PC-9 (cell line): ENCODE measurements at regions not wholly inside any gene's neighbourhood (a gene's known extent, or its start where the extent isn't known, plus 50 kb on each side); places are given as distances from the start of the nearest gene placed in this dataset.

ENCODE experiments used
- BruUV-seq: library from RNA; stranded (reverse); fragments of 400-500 nt; replicated peaks from 2 replicates; lab custom pipeline; 2021; lab: Mats Ljungman, UMichigan
- CTCF ChIA-PET: fragments of 300-600 bp; sonication (Branson Sonifier 250); formaldehyde crosslinking; loops from one replicate; lab custom pipeline; 2022; ENCODE audit warnings: antibody characterized with exemption; lab: Charles Lee
- POLR2A ChIA-PET: fragments of 300-600 bp; sonication (Branson Sonifier 250); formaldehyde crosslinking; loops from one replicate; lab custom pipeline; 2022; ENCODE audit warnings: antibody characterized with exemption; ENCODE audit not compliant: unreplicated experiment; lab: Charles Lee
- DNase-seq, 2 experiments: peaks; one replicate each; pipeline versions ENCODE4 v3.0.0 to v3.0.0-alpha.2; 2015 to 2022; ENCODE audit warnings: mixed read lengths in 1 of 2
- H2AFZ ChIP-seq: fragments of 200-600 bp; sonication (generic); 2 replicates; pipeline ENCODE4 v1.8.1; 2017; ENCODE audit warnings: antibody characterized with exemption
- H3F3A ChIP-seq: fragments of 200-600 bp; sonication (generic); 2 replicates; pipeline ENCODE4 v1.8.1; 2017; ENCODE audit warnings: antibody characterized with exemption, mild to moderate bottlenecking, low read depth; ENCODE audit not compliant: insufficient read depth
- H3K27ac ChIP-seq: fragments of 200-600 bp; sonication (generic); 2 replicates; pipeline ENCODE4 v1.6.1; 2016; ENCODE audit warnings: mixed run types
- H3K27me3 ChIP-seq: fragments of 200-600 bp; sonication (generic); 2 replicates; pipeline ENCODE4 v1.6.1; 2016; ENCODE audit warnings: low read depth, mixed run types; ENCODE audit not compliant: insufficient read depth
- H3K36me3 ChIP-seq: fragments of 200-600 bp; sonication (generic); 2 replicates; pipeline ENCODE4 v1.6.1; 2016; ENCODE audit warnings: low read depth, mixed run types
- H3K4me1 ChIP-seq: fragments of 200-600 bp; sonication (generic); replicated peaks from 2 replicates; pipeline ENCODE4 v1.6.1; 2016; ENCODE audit warnings: mixed run types; ENCODE audit not compliant: insufficient read depth
- H3K4me2 ChIP-seq: fragments of 200-600 bp; sonication (generic); 2 replicates; pipeline ENCODE4 v1.6.1; 2017; ENCODE audit warnings: mixed run types
- H3K4me3 ChIP-seq: fragments of 200-600 bp; sonication (generic); 2 replicates; pipeline ENCODE4 v1.6.1; 2016; ENCODE audit warnings: mixed run types
- H3K79me2 ChIP-seq: fragments of 200-600 bp; sonication (generic); 2 replicates; pipeline ENCODE4 v1.6.1; 2017; ENCODE audit warnings: low read depth, mixed run types
- H3K9me2 ChIP-seq: fragments of 200-600 bp; sonication (generic); 2 replicates; pipeline ENCODE4 v1.8.1; 2017; ENCODE audit warnings: mild to moderate bottlenecking; ENCODE audit not compliant: insufficient read depth
- H3K9me3 ChIP-seq: fragments of 200-600 bp; sonication (generic); 2 replicates; pipeline ENCODE4 v1.8.1; 2016; ENCODE audit warnings: low read depth; ENCODE audit not compliant: insufficient read depth
- H4K20me1 ChIP-seq: fragments of 200-600 bp; sonication (generic); 2 replicates; pipeline ENCODE4 v1.8.1; 2017; ENCODE audit not compliant: insufficient read depth
- EZH2 ChIP-seq: fragments of 200-600 bp; sonication (generic); IDR thresholded peaks from 2 replicates; pipeline ENCODE4 v1.8.0; 2017; ENCODE audit warnings: antibody characterized with exemption, low read depth
- intact Hi-C: fragments of 100-400 bp; cut with micrococcal nuclease; formaldehyde crosslinking; loops from one replicate; pipeline ENCODE4 v1.10.0; 2022; ENCODE audit not compliant: unreplicated experiment
- TF ChIP-seq, protein P1 (sequence below): fragments of 200-600 bp; sonication (generic); conservative IDR thresholded peaks from 2 replicates; pipeline ENCODE4 v1.6.1; 2017; ENCODE audit warnings: mixed run types, antibody characterized with exemption, mild to moderate bottlenecking, moderate library complexity

DNA sequence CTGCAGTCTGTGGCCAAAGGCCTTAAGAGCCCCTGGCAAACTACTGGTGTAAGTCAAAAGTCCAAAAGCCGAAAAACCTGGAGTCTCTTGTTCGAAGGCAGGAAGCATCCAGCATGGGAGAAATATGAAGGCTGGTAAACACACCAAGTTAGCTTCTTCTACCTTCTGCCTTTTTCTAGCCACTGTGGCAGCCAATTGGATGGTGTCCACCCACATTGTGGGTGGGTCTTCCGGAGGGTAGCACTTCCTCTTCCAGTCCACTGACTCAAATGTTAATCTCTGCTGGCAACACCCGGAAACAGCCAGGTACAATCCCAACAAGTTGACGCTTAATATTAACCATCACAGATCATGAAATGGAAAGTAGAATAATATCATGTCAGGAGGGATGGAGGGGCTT, 827.6 kb downstream of the SORCS1 start:
- H3F3A ChIP-seq: no peaks in the 10 kb centered on the region
- no peaks in the 10 kb centered on the region for H3K4me1 ChIP-seq
- no peaks in the 10 kb centered on the region for H3K36me3 ChIP-seq
- no peaks in the 10 kb centered on the region for H3K9me3 ChIP-seq
- no peak overlapping the region for H3K27ac ChIP-seq
- intact Hi-C loops: no loop called here
- TF ChIP-seq EZH2: no peak
- TF ChIP-seq, protein P1, sequence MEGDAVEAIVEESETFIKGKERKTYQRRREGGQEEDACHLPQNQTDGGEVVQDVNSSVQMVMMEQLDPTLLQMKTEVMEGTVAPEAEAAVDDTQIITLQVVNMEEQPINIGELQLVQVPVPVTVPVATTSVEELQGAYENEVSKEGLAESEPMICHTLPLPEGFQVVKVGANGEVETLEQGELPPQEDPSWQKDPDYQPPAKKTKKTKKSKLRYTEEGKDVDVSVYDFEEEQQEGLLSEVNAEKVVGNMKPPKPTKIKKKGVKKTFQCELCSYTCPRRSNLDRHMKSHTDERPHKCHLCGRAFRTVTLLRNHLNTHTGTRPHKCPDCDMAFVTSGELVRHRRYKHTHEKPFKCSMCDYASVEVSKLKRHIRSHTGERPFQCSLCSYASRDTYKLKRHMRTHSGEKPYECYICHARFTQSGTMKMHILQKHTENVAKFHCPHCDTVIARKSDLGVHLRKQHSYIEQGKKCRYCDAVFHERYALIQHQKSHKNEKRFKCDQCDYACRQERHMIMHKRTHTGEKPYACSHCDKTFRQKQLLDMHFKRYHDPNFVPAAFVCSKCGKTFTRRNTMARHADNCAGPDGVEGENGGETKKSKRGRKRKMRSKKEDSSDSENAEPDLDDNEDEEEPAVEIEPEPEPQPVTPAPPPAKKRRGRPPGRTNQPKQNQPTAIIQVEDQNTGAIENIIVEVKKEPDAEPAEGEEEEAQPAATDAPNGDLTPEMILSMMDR: no peak
- no peaks in the 10 kb centered on the region for H3K79me2 ChIP-seq
- POLR2A ChIA-PET: no interaction called here
- H3K27me3 ChIP-seq: no peaks in the 10 kb centered on the region
- no peak overlapping the region for H3K4me3 ChIP-seq
- H4K20me1 ChIP-seq: no peaks in the 10 kb centered on the region
- H3K4me2 ChIP-seq: no peak overlapping the region
- no TSS peak for BruUV-seq
- H3K9me2 ChIP-seq: no peaks in the 10 kb centered on the region
- H2AFZ ChIP-seq: no peak overlapping the region
- CTCF ChIA-PET: no interaction called here
- no peak for DNase-seq

DNA sequence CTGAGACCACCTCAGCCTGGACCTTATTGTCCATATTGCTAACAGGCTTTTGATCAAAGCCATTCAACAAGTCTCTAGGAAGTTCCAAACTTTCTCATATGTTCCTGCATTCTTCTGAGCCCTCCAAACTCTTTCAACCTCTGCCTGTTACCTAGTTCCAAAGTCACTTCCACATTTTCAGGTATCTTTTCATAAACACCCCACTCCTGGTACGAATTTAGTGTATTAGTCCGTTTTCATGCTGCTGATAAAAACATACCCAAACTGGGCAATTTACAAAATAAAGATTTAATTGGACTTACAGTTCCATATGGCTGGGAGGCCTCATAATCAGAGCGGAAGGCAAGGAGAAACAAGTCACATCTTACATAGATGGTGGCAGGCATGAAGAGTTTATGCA, 836.8 kb downstream of the SORCS1 start:
- ChIA-PET POLR2A (no interaction called here), CTCF (no interaction called here)
- no peak overlapping the region for H3K27ac ChIP-seq
- no peaks in the 10 kb centered on the region for H3K9me3 ChIP-seq
- H3K36me3 ChIP-seq: no peaks in the 10 kb centered on the region
- H3K27me3 ChIP-seq: no peaks in the 10 kb centered on the region
- H4K20me1 ChIP-seq: no peaks in the 10 kb centered on the region
- BruUV-seq: no TSS peak
- no peaks in the 10 kb centered on the region for H3K9me2 ChIP-seq
- H3F3A ChIP-seq: no peaks in the 10 kb centered on the region
- no peak overlapping the region for H3K4me2 ChIP-seq
- no peaks in the 10 kb centered on the region for H3K4me1 ChIP-seq
- intact Hi-C loops: no loop called here
- no peak for DNase-seq
- TF ChIP-seq EZH2: no peak
- TF ChIP-seq, protein P1: no peak
- no peak overlapping the region for H3K4me3 ChIP-seq
- H2AFZ ChIP-seq: no peak overlapping the region
- no peaks in the 10 kb centered on the region for H3K79me2 ChIP-seq

DNA sequence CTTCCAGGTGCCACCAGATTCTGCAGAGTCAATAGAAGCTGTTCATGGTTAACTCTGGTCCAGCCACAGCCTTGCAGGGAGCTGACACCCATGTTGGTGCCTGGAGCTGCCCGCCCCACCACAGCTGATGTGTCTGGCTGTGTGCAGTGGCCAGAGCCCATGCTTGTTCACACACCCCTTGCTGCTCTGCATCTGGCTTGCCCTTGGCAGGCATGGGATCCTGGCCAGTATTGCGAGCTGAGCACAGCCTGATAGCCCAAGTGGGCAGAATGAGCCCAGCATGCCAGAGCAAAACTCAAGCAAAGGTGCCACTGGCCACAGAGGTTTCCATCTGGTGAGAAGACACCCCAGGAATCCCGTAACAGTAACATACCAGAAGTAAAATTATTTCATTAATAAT, 843.6 kb downstream of the SORCS1 start:
- CTCF ChIA-PET: no interaction called here
- Histone ChIP-seq H3K36me3 (no peaks in the 10 kb centered on the region), H3K9me3 (no peaks in the 10 kb centered on the region), H3F3A (no peaks in the 10 kb centered on the region), H3K9me2 (no peaks in the 10 kb centered on the region), H3K4me3 (no peak overlapping the region), H3K27ac (no peak overlapping the region), H4K20me1 (no peaks in the 10 kb centered on the region), H3K27me3 (no peaks in the 10 kb centered on the region), H3K4me2 (no peak overlapping the region), H3K4me1 (no peaks in the 10 kb centered on the region), H3K79me2 (no peaks in the 10 kb centered on the region), H2AFZ (no peak overlapping the region)
- intact Hi-C loops: no loop called here
- BruUV-seq: no TSS peak
- TF ChIP-seq, protein P1: no peak
- TF ChIP-seq EZH2: no peak
- POLR2A ChIA-PET: no interaction called here
- DNase-seq: no peak
